ENCODE measurements at regions not wholly inside any gene's neighbourhood (a gene's known extent, or its start where the extent isn't known, plus 50 kb on each side); places are given as distances from the start of the nearest gene placed in this dataset.

- no peak overlapping the region for H3K4me3 ChIP-seq (ENCODE audit: insufficient read depth, low read depth, low read length)
- no peaks in the 10 kb centered on the region for H3K36me3 ChIP-seq (ENCODE audit: control insufficient read depth, insufficient read depth, low read length)
- peaks cover 50% of the 10 kb centered on the region for H3K27me3 ChIP-seq (ENCODE audit: control insufficient read depth, insufficient read depth, low read length)
- no peak for ATAC-seq (ENCODE audit: low read depth)
- no peak overlapping the region for H3K18ac ChIP-seq (ENCODE audit: low read depth, low read length)
- no peaks in the 10 kb centered on the region for H3K79me1 ChIP-seq (ENCODE audit: low read depth in 1 of 2, low read length in 2 of 2)
- H3K9ac ChIP-seq (ENCODE audit: low read depth, low read length): no peak overlapping the region
- H3K14ac ChIP-seq (replicated peaks; ENCODE audit: low read depth, low read length): no peak overlapping the region
- no TSS peak for BruUV-seq (replicated peaks)
- WGBS, 2 experiments (ENCODE audit: extremely low coverage in 2 of 2, insufficient read length in 1 of 2): 89% methylated on average over 5 of the region's 12 CpGs; no CpG with 5 or more reads in 1 of the 2 experiments
- H2BK20ac ChIP-seq (ENCODE audit: low read depth, low read length): no peak overlapping the region
- CTCF ChIA-PET: no interaction called here
- H4K5ac ChIP-seq (ENCODE audit: low read depth, low read length): no peak overlapping the region
- H2AFZ ChIP-seq (replicated peaks; ENCODE audit: low read length, poor library complexity): no peak overlapping the region
- H3K56ac ChIP-seq (ENCODE audit: extremely low read depth, insufficient read depth, low read length): no peak overlapping the region
- H4K20me1 ChIP-seq (ENCODE audit: insufficient read depth, low read length): no peaks in the 10 kb centered on the region
- no peak overlapping the region for H2AK5ac ChIP-seq (ENCODE audit: low read depth, low read length)
- H3K4ac ChIP-seq (ENCODE audit: low read depth, low read length): no peak overlapping the region
- H3K27ac ChIP-seq (ENCODE audit: insufficient read depth, low read length): no peak overlapping the region
- H2BK120ac ChIP-seq (ENCODE audit: low read depth, low read length): no peak overlapping the region
- H3K23ac ChIP-seq (ENCODE audit: low read depth, low read length): no peak overlapping the region
- no peak overlapping the region for H2BK5ac ChIP-seq (ENCODE audit: low read depth, low read length, poor library complexity, severe bottlenecking)
- no peak overlapping the region for H4K8ac ChIP-seq (ENCODE audit: low read depth in 2 of 2, low read length in 2 of 2)
- no peak overlapping the region for H3K4me2 ChIP-seq (ENCODE audit: low read depth, low read length)
- no peak for DNase-seq
- H3K4me1 ChIP-seq (ENCODE audit: control insufficient read depth, insufficient read depth, low read length): peaks cover 4% of the 10 kb centered on the region; the same call in 1 of the 2 replicates
- no peaks in the 10 kb centered on the region for H3K9me1 ChIP-seq (ENCODE audit: insufficient read depth, low read length)
- no peaks in the 10 kb centered on the region for H3K9me3 ChIP-seq (ENCODE audit: control insufficient read depth, insufficient read depth, low read length)
- no peak overlapping the region for H2BK15ac ChIP-seq (ENCODE audit: low read depth, low read length)
- no peak overlapping the region for H4K91ac ChIP-seq (ENCODE audit: insufficient read depth, low read depth, low read length)
- POLR2A ChIA-PET (ENCODE audit: unreplicated experiment): no interaction called here
- no peak overlapping the region for H2AK9ac ChIP-seq (replicated peaks; ENCODE audit: low read depth, low read length, poor library complexity)
- TF ChIP-seq BHLHE40 (IDR thresholded peaks at IDR 0.05; ENCODE audit: low read depth, low read length) (no peak), CEBPB (IDR thresholded peaks at IDR 0.05; ENCODE audit: low read depth, low read length) (no peak), CTCF (conservative IDR thresholded peaks at IDR 0.05; ENCODE audit: low read depth, low read length) (no peak), RCOR1 (IDR thresholded peaks at IDR 0.05; ENCODE audit: insufficient replicate concordance, low read length) (no peak), RFX5 (IDR thresholded peaks at IDR 0.05; ENCODE audit: low read depth, low read length) (no peak), USF2 (IDR thresholded peaks at IDR 0.05; ENCODE audit: low read depth, low read length) (no peak), CHD1 (IDR thresholded peaks at IDR 0.05; ENCODE audit: low read depth, low read length) (no peak), POLR2A (IDR thresholded peaks at IDR 0.05; ENCODE audit: low read depth, low read length) (no peak)
- in situ Hi-C loops (cut with MboI; ENCODE audit: low sequenced_read_pairs): no loop called here
- dilution Hi-C loops (cut with HindIII; ENCODE audit: low sequenced_read_pairs, unreplicated experiment): no loop called here
- intact Hi-C loops (cut with micrococcal nuclease): no loop called here
Observed at GRCh38 chr2:109677835-109678580, 63.8 kb downstream of the SOWAHC start.

Data from IMR-90 (cell line).